ENCODE measurements at regions not wholly inside any gene's neighbourhood (a gene's known extent, or its start where the extent isn't known, plus 50 kb on each side); places are given as distances from the start of the nearest gene placed in this dataset.

DNA sequence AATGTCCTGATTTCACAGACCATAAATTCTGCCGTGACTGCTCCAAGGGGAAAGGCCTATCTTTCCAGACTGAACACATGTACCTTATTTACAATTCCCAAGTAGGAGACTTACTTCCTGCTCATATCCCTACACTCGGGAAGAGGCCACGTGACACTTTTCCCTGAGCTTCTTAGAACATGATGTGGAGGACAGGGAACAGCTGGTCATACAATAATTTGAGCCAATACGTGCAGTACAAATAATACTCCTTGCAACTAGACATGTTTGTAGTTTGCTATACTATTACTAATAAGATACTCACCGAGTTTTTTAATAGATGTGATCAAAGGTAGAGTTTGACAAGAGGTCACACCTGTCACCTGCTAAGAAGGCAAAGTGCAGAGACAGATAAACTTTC, 256.4 kb downstream of the SP3 start:
- TF ChIP-seq, protein P1, sequence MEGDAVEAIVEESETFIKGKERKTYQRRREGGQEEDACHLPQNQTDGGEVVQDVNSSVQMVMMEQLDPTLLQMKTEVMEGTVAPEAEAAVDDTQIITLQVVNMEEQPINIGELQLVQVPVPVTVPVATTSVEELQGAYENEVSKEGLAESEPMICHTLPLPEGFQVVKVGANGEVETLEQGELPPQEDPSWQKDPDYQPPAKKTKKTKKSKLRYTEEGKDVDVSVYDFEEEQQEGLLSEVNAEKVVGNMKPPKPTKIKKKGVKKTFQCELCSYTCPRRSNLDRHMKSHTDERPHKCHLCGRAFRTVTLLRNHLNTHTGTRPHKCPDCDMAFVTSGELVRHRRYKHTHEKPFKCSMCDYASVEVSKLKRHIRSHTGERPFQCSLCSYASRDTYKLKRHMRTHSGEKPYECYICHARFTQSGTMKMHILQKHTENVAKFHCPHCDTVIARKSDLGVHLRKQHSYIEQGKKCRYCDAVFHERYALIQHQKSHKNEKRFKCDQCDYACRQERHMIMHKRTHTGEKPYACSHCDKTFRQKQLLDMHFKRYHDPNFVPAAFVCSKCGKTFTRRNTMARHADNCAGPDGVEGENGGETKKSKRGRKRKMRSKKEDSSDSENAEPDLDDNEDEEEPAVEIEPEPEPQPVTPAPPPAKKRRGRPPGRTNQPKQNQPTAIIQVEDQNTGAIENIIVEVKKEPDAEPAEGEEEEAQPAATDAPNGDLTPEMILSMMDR (IDR thresholded peaks at IDR 0.05) = no peak
- no peak for TF ChIP-seq POLR2A (IDR thresholded peaks at IDR 0.05)
